ENCODE measurements at regions not wholly inside any gene's neighbourhood (a gene's known extent, or its start where the extent isn't known, plus 50 kb on each side); places are given as distances from the start of the nearest gene placed in this dataset.

DNA sequence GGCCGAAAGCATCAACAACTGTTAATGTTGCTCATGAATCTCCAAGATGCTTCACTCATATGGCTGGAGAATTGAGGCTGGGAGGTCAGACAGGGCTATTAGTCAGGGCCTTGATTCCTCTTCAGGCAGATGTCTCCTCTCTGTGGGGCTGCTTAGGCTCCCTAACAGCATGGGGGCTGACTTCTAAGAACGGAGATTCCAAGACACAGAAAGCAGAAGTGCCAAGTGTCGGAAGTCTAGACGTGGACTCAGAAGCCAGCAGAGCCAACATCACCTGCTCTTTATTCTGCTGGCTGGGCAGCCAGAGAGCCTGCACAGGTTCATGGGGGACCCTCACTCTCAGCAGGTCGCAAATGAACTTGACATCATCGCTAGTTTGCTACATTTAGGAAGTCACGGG is 279.8 kb downstream of the CDH26 start:
- Mint-ChIP-seq H3K4me1 (ENCODE audit: low read depth) (no peaks in the 10 kb centered on the region), H3K4me3 (no peak overlapping the region), H3K27ac (no peak overlapping the region), H3K9me3 (no peaks in the 10 kb centered on the region), H3K27me3 (peaks cover 17% of the 10 kb centered on the region), H3K36me3 (ENCODE audit: low read depth) (no peaks in the 10 kb centered on the region)
- Histone ChIP-seq H3K36me3 (ENCODE audit: insufficient read depth, low read length) (no peaks in the 10 kb centered on the region), H3K27ac (ENCODE audit: low read depth in 1 of 2, low read length in 2 of 2) (no peak overlapping the region), H3K9me3 (ENCODE audit: control insufficient read depth in 1 of 2, insufficient read depth in 1 of 2, low read length in 2 of 2) (no peaks in the 10 kb centered on the region), H3K4me1 (ENCODE audit: insufficient read depth, low read length) (no peaks in the 10 kb centered on the region), H3K27me3 (ENCODE audit: control insufficient read depth in 1 of 2, insufficient read depth in 2 of 2, low read length in 2 of 2) (no peaks in the 10 kb centered on the region), H3K4me3 (ENCODE audit: low read length) (no peak overlapping the region)
- ATAC-seq (ENCODE audit: poor library complexity) (no peak), DNase-seq (no peak)
- no peak for TF ChIP-seq CTCF (IDR thresholded peaks at IDR 0.05)
- CTCF ChIA-PET: no interaction called here
- intact Hi-C loops (cut with DNase I, micrococcal nuclease): no loop called here
- POLR2A ChIA-PET: no interaction called here

- Histone ChIP-seq H3K4me3 (ENCODE audit: low read length) (no peak overlapping the region), H3K9me3 (ENCODE audit: control insufficient read depth in 1 of 2, insufficient read depth in 1 of 2, low read length in 2 of 2) (no peaks in the 10 kb centered on the region), H3K36me3 (ENCODE audit: insufficient read depth, low read length) (no peaks in the 10 kb centered on the region), H3K27me3 (ENCODE audit: control insufficient read depth in 1 of 2, insufficient read depth in 2 of 2, low read length in 2 of 2) (no peaks in the 10 kb centered on the region), H3K4me1 (ENCODE audit: insufficient read depth, low read length) (no peaks in the 10 kb centered on the region), H3K27ac (ENCODE audit: low read depth in 1 of 2, low read length in 2 of 2) (no peak overlapping the region)
- H3K27ac Mint-ChIP-seq: no peak overlapping the region
- ATAC-seq (ENCODE audit: poor library complexity) (no peak), DNase-seq (no peak)
- no peaks in the 10 kb centered on the region for H3K4me1 Mint-ChIP-seq (ENCODE audit: low read depth)
- TF ChIP-seq CTCF (IDR thresholded peaks at IDR 0.05): no peak
- H3K4me3 Mint-ChIP-seq: no peak overlapping the region
- H3K9me3 Mint-ChIP-seq: no peaks in the 10 kb centered on the region
- POLR2A ChIA-PET: no interaction called here
- intact Hi-C loops (cut with DNase I, micrococcal nuclease): no loop called here
- peaks cover 17% of the 10 kb centered on the region for H3K27me3 Mint-ChIP-seq
- H3K36me3 Mint-ChIP-seq (ENCODE audit: low read depth): no peaks in the 10 kb centered on the region
- CTCF ChIA-PET: no interaction called here
These were observed 280.9 kb downstream of the CDH26 start for GRCh38 chr20:60238992-60239660.

DNA sequence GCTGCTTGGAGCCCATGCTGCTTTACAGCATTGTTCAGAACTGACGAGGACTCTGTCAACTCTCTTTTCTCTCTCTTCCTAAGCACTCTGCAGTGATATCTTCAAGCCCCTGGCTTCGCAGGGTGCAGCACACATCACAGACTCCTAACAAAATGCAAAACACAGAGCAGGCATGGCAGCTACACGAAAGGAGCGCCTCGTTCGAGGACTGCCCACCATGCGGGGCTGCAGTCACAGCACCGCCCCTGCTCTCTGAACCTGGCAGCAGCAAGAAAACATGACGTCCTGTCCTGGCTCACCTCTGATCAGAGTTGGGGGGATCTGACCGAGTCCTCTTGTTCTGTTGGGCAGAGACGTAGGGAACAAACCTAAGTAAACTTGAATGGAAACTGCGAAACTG is 281.7 kb downstream of the CDH26 start:
- Histone ChIP-seq H3K4me1 (ENCODE audit: insufficient read depth, low read length) (no peaks in the 10 kb centered on the region), H3K27ac (ENCODE audit: low read depth in 1 of 2, low read length in 2 of 2) (no peak overlapping the region), H3K4me3 (ENCODE audit: low read length) (no peak overlapping the region), H3K36me3 (ENCODE audit: insufficient read depth, low read length) (no peaks in the 10 kb centered on the region), H3K27me3 (ENCODE audit: control insufficient read depth in 1 of 2, insufficient read depth in 2 of 2, low read length in 2 of 2) (no peaks in the 10 kb centered on the region), H3K9me3 (ENCODE audit: control insufficient read depth in 1 of 2, insufficient read depth in 1 of 2, low read length in 2 of 2) (no peaks in the 10 kb centered on the region)
- no peak for DNase-seq
- no peak overlapping the region for H3K27ac Mint-ChIP-seq
- intact Hi-C loops (cut with DNase I, micrococcal nuclease): no loop called here
- no peak overlapping the region for H3K4me3 Mint-ChIP-seq
- H3K4me1 Mint-ChIP-seq (ENCODE audit: low read depth): no peaks in the 10 kb centered on the region
- TF ChIP-seq CTCF (IDR thresholded peaks at IDR 0.05): no peak
- ChIA-PET CTCF (no interaction called here), POLR2A (no interaction called here)
- no peaks in the 10 kb centered on the region for H3K9me3 Mint-ChIP-seq
- no peak for ATAC-seq (ENCODE audit: poor library complexity)
- H3K27me3 Mint-ChIP-seq: peaks cover 17% of the 10 kb centered on the region
- H3K36me3 Mint-ChIP-seq (ENCODE audit: low read depth): no peaks in the 10 kb centered on the region

Measured in CD4-positive, alpha-beta T cell (primary cell).